ENCODE measurements at regions not wholly inside any gene's neighbourhood (a gene's known extent, or its start where the extent isn't known, plus 50 kb on each side); places are given as distances from the start of the nearest gene placed in this dataset.
"Not testable (repeated sequence)": the region's sequence is repeated elsewhere in the genome, so short reads cannot be mapped to it uniquely, and the experiment has no call there.

DNA sequence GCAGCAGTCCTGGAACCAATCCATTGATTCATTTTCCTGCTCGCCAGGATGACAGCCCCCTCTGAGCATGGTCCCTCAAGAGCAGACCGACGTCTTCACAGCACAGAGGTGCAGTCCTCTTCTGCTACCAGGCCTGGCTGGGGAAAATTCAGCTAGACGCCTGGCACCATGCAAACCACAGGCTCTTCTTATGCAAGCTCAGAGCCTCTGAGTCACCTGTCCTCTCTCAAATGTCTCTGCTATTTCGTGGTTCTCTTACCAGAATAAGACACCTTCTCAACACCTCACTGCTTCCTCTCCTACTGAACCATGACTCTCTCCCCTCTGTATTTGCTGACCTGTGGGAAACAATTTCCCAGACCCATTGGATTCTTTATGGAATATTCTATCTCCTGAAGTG, 79.8 kb upstream of the CYRIA start:
- peak in 1 of 2 donors; percentile 13 for DNase-seq

DNA sequence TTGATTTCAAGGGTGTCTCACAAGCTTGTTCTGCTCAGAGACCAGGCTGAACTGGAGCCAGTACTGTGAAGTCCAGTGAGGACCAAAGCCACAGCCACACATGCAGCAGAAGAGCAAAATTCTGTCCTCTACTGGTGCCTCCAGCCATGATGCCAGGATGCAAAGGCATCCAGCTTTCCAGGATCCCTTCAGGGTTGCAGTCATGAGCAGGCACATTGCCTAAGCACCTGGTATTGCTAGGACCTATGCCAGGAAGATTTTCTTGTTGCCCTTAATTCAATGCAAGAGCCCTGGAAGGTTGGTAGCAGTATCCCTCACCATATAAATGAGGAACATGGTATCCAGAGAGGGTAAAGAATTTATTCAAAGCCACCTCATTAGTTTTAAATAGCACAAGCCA, 78.9 kb upstream of the CYRIA start:
- no peak for DNase-seq

DNA sequence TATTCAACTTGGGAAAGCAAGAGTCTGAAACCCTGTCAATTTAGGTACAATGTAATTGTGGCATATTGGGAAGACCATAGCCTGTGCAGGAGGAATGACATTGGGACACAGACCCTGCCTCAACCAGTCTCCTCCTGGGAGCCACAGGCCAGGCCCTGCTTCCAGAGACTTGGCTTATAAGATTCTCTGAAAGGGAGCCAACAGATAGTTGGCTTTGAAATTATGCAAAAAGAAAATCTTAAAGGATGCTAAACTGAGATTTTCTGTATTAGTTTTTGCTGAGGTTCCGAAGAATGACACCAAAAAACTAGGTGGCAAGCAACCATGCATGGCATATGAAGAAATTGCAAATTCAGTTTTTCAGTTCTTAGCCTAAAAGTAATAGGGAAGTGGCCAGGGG, 76.4 kb upstream of the CYRIA start:
- DNase-seq, result no peak

DNA sequence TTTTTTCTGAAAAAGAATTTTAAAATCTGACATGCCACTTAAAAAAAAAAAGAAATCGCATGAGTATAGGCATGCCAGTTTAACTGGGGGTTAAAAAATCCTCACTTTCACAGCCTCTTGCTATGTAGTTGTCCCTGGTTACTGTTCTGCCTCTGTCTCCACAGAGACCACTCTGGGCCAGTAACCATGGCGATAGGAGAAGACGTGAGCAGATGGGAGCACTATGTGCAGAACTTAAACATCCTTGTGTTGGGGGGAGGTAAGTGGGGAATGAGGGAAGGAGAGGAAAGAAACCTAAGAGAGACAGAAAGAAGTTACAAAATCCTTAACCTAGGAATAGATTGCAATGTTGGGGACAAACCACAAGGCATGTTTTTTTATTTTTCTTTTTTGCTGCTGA, 75.9 kb upstream of the CYRIA start:
- no peak for DNase-seq

DNA sequence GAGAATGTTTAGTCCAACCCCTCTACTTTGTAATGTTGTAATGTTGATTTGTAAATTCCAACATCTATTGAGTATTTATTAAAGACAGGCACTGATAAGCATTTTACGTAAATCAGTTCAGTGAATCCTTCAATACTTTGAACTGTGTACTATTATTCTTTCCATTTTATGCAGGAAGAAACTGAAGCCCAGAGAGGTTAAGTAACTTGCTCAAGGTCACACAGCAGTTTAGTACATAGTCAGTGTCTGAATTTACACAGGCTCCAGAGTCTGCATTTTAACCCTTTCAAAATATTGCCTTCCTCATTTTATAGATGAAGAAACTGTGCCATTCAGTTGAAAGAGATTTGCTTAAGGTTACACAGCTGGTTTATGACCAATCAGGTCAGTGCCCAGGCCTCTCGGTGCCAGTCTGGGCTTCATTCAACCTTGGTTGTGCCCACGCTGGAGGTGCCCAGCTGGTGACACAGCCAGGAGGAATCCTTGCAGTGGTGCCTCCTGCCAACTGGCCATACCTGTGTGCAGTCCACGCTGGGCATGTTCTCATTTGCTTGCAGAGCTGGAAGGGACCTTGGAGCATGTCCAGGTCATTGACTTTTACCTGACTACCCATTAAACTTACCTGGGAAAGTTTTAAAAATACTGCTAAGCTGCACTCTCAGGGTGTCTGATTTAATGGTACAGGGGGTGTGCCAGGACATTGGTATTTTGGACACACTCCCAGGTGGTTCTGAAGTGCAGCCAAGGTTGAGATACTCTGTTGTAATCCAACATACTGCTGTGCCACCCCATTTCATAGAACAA, 74.3 kb upstream of the CYRIA start:
- DNase-seq, result no peak

DNA sequence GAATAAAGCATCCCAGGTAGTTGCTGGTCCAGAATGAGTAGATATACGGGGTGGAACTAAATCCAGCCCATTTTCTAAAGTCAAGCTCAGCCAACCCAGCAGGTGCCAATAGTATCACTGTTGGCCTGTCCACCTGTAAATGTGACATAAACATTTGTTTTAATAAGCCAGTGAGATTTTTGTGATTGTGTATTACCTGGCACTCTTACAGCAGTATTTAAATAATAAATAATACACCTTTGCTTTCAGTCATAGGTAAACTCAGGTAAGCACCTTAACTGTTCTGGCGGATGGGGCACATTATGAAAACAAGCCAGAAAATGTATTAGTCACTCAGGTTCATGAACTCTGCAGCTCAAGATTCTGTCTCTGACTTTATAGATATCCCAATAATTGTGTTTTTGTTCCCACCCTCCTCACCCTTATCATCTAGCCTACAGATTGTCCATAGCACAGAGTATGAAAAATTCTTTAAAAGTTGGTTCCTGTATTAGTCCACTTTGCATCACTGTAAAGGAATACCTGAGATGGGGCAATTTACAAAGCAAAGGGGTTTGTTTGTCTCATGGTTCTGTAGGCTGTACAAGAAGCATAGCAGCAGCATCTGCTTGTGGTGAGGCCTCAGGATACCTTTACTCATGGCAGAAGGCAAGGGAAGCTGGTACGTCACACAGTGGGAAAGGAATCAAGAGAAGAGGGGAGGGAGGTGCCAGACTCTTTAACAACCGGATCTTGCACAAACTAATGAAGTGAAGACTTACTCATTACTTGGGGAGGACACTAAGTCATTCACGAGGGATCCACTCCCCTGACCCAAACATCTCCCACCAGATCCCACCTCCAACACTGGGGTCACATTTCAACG, 73.0 kb upstream of the CYRIA start:
- DNase-seq, result no peak

DNA sequence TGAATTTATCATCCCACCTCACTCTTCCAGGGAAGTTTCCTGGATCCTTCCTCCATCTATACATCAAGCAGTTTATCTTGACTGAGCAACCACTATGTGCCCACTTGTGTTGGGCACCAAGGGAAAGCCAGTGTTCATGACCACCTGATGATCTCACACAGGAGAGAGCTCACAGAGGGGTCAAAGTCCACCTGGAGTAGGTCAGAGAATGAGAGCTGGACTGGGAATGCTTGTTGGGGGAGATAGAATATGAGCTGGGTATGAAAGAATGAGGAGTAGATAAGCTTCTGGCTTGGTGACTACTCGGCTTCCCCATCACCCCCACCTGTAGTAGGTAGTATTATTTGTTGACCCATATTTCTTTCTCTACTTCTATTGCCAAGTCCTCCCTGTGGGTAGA, 72.2 kb upstream of the CYRIA start:
- DNase-seq, result no peak

DNA sequence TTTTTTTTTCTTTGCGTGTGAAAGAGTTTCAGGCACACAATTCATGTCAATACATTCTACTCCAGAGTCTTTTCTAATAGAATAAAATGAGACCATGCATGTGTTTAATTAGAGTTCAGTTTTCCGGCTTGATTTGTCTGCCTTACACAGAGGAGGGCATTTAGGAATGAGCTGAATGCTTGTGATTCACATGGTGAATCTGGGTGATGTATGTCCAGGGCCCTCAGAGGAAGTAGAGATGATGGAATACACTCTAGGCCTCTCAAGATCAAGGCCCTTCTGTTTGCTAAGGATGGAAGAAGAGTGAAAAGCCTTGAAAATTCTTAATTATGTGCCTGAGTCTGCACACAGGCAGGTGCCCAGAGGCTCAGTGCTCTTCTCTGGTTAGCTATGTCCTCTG, 71.0 kb upstream of the CYRIA start:
- DNase-seq, result no peak

DNA sequence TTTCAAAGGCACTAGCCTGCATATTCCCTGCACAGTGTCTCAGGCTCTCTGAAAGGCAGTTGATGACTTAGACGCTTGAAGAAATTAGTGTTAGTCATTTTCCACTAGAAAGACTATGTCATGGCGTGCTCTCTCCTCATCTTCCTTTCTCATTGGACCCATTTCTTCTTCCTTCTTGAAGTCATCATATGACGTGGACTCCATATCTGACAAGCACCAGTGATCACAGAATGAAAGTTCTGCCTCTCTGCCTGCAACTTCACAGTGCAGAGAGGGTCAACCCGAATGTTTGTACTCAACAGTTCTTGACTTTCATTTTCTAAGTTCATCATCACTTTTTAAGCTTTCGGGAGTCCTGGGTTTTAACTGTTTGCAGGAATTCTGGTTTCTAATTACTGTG, 63.7 kb upstream of the CYRIA start:
- DNase-seq, result no peak

DNA sequence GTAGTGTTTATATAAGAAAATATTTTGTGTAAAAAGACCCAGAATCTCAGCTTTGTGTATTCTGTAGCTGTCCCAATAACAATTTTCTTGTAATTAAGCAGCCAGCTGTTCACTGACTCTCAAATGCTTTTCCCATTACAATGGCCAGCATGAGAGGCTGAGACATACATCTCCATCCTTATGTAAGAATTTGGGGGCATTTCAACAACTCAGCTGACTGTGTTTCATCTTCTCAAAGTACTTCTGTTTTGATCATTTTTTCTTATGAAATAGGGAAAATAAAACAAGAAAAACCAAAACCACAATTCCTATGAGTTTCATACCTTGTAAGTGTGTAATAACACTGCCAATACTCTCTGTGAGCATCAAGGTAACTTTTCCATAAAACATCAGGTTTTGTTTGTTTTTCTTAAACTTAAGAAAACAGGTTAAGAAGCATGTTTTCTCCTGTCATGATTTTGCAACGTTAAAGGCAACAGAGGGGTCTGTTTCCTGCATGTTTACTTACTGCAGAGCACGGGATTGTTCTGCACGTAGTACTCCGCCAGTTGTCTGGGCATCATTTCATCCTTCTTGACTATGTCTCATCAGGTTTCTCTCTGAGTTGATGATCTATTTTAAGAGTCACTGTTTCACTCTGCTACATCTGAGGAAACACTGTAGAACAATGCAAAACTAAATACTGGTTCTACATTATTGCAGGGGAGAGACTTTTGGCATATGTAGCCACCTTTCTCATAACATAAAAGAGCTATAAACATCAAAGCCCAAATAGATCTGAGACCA, 62.9 kb upstream of the CYRIA start:
- no peak for DNase-seq

DNA sequence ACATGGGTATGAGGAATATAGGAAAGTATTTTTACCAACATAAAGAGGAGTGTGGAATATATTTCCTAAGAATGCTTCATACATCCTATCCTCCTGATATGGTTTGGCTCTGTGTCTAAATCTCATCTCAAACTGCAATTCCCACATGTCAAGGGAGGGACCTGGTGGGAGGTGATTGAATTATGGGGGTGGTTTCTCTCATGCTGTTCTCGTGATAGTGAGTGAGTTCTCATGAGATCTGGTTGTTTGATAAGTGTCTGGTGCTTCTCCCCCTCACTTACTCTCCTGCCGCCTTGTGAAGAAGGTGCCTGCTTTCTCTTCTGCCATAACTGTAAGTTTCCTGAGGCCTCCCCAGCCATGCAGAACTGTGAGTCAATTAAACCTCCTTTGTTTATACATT, 62.2 kb upstream of the CYRIA start:
- not testable (repeated sequence) for DNase-seq

DNA sequence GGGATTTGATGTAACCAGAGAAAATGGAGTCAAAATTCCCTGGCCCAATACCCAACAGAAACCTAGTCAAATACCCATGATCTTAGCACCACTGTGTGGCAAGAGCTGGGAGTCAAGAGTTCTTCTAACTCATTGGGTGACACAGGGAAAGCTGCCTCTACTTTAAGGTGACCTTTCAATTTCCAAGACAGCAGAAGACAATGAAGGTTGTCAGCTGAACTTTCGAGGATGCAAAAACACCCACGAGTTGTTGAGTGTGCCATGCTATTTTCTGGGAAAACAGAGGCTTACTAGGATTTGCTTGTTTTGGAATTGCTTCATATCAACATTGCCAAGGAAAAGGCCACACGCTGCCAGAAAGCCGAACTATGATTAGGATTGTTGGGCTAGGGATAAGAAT, 61.6 kb upstream of the CYRIA start:
- DNase-seq, result no peak

DNA sequence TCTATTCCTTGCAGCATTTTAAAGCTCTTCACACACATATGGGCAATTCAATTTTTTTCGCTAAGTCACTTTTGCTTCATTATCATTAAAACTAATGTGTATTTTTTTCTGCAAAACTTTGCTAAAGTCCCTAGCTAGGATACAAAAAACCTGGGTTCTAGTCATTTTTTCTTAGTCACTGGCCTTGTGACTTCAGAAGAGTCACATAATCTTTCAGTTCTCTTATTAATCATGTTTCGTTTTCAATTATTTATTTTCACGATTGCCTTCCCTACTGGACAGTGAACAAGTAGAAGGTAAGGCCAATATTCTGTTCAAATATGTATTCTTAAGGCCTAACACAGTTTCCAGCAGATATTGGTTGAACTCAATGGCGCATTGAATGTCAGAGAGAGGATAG, 60.9 kb upstream of the CYRIA start:
- DNase-seq, result no peak

DNA sequence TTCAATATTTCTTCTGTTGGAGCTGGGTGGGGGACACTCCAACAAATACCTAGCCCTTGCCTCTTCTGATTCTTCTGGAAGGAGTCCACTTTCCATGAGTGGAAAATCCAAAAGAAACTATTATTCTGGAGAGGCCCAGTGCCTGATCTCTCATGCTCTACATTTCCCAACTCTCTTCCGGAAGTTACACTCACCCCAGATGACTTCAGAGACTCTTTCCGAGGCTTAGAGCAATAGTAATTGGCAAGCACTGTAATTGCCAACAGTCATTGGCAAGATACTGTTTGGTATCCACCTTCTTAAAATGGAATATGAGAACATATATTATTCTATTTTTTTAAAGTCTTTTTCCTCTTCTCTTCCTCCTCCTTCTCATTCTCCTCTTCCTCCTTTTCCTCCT, 60.5 kb upstream of the CYRIA start:
- DNase-seq, result no peak

DNA sequence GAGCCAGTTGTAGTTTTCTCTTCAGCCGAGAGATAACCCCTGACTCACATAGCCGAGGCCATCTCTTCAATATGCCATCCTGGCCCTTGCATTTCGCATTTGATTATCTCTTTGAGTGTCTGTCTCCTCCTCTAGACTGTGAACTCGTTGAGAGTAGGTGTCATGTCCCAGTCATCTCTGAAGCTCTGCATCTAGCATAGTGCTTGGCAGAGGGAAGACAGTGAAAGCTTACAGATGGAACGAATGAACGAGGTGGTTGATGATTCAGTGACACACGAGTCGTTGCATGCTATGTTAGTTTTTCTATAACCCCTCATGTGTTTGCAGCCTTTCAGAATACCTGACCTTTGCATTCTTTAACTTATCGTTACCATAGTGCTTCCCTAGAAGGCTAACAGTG, 59.9 kb upstream of the CYRIA start:
- no peak for DNase-seq

DNA sequence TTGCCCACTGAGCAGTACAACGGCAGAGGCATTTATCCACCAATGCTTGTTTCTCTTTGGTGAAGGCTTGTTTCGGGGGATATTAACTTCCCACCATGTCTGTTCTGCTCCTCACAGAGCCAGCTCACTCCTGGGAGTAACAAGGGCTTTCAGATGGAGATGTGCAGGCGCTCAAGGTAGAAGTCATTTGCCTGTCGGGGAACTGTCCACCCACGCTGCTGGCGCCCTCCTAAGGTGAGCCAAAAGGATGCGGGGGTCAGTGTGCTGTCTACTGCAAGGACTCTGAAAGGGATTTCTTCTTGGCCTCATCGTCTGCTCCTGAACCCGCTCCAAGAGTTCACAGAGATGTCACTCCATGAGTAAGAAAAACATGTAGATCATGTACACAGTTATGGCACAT, 57.0 kb upstream of the CYRIA start:
- no peak for DNase-seq

DNA sequence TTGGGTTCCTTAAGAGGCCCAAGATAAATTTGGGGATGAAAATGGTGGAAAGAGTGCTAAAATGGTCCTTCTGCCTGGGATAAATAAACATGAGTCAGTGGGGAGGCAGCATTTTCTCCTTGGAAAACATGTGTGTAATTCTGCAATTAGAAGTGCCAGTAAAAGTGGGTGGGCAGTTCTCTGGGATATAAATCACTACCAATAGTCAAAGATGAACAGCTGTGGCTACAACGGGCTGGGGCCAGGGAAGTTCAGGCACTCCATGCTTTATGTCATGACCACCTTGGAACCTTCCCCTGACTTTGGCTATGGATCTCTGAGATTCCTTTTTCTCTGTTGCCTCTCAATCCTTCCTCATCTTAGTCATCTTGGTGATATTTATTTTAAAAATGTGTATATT, 56.5 kb upstream of the CYRIA start:
- no peak for DNase-seq

DNA sequence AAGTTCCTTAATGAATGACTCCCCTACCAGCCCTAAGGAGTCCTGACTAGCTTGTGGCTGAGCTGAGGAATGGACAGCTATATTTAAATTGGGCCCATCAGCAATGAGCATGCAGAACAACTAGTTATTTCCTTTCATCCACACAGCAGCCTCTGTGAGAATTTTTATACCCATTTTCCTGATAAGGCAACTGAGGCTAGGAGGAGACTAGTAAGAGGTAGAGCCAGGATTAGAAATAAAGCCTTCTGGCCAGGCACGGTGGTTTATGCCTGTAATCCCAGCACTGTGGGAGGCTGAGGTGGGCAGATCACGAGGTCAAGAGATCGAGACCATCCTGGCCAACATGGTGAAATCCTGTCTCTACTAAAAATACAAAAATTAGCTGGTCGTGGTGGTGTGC, 55.9 kb upstream of the CYRIA start:
- DNase-seq, result not testable (repeated sequence)

DNA sequence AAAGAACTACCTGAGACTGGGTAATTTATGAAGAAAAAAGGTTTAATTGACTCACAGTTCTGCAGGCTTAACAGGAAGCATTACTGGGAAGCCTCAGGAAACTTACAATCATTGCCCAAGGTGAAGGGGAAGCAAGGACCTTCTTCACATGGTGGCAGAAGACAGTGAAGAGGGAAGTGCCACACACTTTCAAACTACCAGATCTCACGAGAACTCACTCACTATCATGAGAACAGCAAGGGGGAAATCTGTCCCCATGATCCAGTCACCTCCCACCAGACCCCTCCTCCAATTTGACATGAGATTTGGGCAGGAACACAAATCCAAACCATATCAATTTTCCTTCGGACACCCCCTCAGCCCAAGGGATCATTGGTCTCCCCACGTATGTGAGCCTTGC, 55.1 kb upstream of the CYRIA start:
- not testable (repeated sequence) for DNase-seq

DNA sequence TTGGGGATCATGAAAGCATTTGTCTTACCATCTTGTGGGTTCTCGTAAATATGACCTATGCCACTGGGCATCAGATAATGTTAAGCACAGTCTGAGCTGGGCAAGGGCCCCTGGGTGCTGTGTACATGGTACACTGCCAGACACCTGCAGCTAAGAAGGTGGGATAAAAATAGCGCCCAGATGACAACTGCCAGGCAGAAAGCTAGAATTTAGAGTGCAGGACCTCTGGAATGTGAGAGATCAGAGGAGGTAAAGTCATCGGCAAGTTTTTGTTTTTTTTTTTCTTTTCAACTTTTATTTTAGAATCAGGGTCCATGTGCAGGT, 53.8 kb upstream of the CYRIA start:
- no peak for DNase-seq

DNA sequence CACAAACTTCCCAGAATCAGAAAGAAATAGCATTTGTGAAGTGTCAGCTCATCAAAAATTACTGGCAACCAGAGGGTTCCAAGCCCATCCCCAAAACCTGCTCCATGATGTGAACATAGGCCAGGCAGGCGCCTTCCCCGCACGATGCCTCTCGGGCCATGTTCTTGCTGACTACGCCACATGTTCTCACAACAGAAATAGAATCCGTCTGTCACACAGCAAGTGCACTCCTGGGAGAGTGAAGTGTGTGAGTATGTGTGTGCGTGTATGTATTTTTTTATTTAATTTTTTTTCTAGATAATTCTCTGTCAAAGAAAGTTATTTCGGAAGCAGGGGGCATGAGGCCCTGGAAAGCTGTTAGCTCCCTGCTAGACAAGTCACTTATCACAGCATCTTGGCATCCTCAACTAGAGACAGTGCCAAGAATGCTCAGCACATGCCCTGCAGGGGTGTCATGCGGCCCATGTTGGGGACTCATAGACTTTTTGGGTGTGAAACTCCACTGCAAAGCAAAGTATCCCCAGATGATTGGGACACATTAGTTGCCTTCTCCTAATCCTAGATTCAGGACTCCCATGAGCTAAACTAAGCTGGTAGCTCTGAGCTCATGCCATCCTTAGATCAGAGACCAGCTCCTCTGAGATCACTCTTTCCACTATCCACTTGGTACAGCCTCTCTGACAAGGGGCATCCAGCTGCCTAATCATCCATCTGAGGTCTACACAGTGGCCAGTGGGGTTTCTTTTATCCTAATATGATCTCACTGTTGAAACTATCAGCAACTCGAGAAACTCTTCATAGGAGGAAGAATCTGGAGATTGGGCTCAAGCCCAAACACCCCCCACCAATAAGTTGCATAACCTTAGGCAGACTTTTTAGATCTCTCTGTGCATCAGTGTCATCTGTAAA, 53.2 kb upstream of the CYRIA start:
- DNase-seq, result no peak

DNA sequence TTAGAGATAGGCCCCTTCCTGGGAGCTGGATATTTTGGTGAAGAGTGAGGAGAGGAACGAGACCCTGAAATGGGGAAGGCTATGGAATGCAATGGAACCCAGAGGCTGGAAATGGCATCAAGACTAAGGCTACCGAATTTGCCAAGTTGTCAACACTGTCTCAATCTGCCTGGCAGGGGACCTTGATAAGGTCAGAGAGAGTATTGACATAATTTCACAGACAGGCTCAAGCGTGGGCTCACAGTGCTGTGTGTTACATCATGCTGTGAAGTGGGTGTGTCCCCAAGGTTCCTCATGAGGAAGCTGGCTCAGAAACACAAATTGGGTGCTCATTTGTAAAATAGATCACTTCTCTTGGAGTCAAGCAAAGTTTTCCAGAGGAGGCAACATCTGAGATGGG, 51.8 kb upstream of the CYRIA start:
- DNase-seq, result no peak

DNA sequence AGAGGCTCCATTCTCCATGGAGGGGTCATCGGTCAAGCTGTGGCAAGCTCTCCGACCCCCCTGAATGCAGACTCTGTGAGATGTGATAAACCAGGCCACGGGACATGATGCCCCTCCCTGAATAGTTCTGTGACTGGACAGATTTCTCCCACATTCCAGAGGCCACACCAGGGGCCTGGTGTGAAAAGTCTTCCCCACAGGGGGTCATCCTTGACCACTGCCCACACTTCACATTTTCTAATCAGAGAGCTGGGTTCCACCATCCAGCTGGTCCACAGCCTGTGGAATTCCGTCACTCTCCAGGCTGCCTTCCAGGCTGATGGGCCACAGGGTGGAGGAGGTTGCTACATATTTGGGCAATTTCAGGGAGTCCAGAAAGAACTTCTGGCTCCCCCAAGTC, 51.3 kb upstream of the CYRIA start:
- no peak for DNase-seq

Measured in stimulated activated CD4-positive, alpha-beta T cell treated with anti-CD3 and anti-CD28 coated beads, Interleukin-2, amount 100 ng/mL, for 24 hours (primary cell).